ENCODE measurements at regions not wholly inside any gene's neighbourhood (a gene's known extent, or its start where the extent isn't known, plus 50 kb on each side); places are given as distances from the start of the nearest gene placed in this dataset.
"Not testable (repeated sequence)": the region's sequence is repeated elsewhere in the genome, so short reads cannot be mapped to it uniquely, and the experiment has no call there.

DNA sequence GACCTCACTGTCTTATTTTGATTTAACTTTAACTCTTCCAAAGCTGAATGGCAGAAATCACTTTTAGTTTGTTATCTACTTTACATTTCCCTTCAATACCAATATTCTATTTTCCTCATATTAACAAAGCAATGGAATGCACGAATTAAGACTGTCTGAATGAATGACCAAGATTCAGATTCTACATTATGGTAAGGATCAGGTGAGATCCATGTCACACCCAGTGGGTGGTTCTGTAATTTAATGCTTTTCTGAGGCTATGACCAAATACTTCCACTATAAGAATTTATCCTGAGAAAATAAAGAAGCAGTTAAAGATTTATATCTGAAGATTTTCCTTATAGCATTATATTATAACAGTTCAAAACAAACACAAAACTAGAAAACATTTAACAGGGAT is 90.2 kb upstream of the NUPR2 start:
- DNase-seq, result no peak

DNA sequence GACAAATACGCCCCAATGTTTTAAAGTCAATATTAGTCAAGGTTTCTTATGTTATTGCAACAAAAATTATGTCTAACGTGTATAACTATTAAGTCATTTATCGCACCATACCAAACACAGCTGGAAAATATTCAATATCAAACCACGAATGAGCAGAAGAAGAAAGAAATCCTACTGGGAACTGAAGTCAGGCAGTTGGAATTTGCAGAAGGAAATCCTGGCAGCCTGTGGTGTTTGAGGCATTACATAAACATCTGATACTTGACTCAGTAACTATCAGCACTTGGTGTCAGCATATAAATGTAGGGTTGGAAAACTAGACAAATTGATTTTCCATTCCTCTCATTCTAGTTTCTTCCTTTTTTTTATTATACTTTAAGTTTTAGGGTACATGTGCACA is 83.4 kb upstream of the NUPR2 start:
- no peak for DNase-seq

DNA sequence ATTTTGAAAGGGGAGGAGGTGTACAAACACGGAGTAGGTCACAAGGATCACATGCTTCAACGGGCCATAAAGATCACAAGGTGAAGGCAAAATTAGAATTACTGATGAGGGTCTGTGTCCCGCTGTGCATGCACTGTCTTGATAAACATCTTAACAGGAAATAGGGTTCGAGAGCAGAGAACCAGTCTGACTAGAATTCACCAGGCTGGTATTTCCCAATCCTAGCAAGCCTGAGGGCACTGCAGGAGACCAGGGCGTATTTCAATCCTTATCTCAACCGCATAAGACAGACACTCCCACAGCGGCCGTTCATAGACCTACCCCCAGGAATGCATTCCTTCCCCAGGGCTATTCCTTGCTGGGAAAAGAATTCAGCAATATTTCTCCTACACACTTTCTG is 80.0 kb upstream of the NUPR2 start:
- not testable (repeated sequence) for DNase-seq

DNA sequence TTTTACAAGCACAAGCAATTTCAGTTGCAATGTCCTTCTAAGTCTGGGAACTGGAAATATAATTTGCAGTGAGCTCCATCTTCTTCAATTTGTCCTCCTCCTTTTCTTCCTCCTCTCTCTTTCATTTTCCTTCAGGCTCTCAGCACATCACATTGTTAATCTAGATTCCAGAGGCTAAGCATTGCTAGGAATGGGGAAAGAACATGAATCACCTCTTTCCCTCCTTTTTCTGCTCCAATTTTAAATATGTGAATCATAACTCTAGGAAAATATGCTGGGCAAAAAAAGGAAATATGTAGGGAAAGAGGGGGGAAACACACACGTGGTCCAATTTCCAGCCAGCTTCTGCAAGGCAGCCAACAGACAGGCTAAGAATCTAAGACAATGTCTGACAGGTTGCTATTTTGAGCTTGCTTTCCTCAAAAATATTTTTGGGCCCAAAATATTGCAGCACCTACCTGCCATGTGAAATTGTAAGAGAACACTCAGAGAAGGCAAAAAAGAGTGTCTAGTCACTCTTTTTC is 72.7 kb upstream of the NUPR2 start:
- no peak for DNase-seq

DNA sequence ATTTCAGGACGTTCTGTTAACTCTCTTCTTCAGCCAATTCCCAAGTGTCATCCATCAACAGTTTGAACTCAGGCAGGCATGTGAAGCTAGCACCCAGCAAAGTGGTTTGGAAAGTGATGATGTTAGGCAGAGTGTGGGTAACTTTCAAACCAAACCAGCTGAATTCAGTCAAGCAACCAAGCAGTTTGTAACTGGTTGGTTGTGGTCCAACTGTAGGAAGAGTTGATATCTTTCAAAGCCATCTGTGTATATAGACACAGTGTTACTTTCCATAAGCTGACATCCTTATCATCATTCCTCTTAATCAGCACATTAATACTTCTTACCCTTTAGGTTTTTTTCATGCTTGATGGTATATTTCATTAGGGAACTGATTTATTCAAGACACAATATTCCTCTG is 72.2 kb upstream of the NUPR2 start:
- DNase-seq, result no peak

DNA sequence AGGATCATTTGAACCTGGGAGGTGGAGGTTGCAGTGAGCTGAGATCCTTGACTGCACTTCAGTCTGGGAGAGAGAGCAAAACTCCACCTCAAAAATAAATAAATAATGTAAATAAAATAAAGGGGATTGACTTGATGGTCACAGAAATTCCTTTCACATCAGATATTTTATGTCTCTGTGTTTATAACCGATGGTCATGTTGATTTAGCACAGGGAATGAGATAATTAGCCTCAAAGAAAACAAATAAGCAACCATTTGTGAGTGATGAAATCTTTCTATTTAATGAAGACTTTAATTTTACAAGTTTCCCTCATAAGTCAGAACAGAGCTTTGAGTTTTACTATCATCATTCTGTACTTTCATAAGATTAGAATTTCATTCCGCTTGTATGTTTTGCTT is 64.8 kb upstream of the NUPR2 start:
- no peak for DNase-seq

DNA sequence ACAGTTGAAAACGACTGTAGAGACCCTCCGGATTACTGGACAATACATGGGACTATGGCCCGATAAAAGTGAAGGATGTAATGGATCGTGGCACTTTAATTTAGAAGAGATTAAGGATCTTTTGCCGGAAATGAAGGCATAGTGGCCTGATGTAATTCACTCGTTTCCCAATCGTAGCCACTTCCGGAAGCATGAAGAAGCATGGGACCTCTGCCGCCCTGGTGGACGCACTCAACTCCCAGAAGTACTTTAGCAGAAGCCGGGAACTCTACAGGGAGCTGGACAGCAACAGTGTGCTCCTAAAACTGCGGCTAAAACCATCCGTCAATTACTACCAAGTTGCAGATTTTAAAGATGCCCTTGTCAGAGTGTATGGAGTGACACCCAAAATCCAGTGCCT is 59.6 kb upstream of the NUPR2 start:
- no peak for DNase-seq

DNA sequence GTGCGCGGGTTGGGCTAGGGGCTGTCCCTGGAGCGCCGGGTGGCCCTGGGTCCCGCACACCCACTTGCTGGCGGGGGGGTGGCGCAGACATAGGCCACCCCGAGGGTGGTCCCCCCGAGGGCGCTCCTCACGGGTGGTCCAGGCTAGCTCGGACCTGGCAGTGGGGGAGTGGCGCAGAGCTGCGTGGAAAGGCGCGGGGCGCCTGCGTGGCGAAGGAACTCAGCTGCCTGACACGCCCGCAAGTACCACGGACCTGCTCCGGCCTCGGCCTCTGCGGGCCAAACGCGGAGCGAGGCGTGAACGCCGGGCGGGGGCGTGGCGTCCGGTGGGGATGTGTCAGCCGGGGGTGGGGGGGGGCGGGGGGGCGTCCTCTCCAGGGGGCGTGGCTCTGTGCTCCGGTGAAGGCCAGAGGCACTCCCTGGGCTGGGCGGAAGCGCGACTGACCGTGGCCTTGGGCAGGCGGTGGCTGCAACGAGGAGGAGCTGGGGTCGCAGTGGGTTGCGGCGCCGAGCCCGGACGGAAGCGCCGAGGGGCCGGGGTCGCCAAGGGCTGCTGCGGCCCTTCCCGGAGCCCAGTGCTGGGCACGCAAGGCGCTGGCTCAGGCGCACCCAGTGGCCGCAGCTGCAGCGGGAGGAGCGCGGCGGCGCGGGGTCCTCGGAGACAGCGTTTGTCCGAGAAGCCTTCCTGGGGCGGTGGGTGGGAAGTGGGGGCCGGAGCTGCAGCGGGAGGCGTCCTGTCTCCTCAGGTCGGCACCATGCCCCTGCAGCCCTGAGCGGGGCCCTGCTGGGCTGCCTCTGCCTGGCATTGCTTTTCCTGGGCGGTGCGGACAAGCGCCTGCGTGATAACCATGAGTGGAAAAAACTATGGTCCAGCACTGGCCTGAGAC is 58.9 kb upstream of the NUPR2 start:
- DNase-seq, result no peak

DNA sequence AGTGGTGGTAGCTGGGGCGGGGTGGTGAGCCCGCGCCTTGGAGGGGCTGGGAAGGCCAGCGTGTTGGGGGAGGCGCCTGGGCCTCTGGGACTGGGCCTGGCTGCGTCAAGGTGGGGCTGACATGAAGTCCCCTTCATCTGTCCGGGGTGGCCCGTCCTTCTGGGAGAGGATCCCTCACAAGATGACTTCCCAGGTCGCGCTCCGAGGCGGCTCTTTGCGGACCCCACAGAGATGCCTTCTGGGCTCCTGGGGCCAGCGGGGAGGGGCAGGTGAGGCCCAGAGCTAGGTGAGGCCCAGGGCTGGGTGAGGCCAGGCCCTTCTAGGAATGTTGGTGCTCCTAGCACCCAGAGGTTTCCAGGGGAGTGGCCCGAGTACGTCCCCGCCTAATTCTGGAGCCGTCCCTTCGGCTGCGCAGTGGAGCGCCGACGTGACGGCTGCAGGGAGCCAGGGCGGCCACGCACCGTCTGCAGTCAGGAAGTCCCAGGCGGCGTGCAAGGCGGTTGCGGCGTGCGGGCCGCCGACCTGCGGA is 58.2 kb upstream of the NUPR2 start:
- DNase-seq, result no peak

Data from hematopoietic multipotent progenitor cell treated with erythropoietin and hydrocortisone succinate and interleukin-3 and kit ligand, for 4 days (in vitro differentiated cells).